GM19035 (cell line): ENCODE measurements at regions not wholly inside any gene's neighbourhood (a gene's known extent, or its start where the extent isn't known, plus 50 kb on each side); places are given as distances from the start of the nearest gene placed in this dataset.

Experiments
- ATAC-seq: cut with Tn5 transposase; IDR thresholded peaks from one replicate; pipeline ENCODE4 v1.9.1; 2021; ENCODE audit not compliant: unreplicated experiment

DNA sequence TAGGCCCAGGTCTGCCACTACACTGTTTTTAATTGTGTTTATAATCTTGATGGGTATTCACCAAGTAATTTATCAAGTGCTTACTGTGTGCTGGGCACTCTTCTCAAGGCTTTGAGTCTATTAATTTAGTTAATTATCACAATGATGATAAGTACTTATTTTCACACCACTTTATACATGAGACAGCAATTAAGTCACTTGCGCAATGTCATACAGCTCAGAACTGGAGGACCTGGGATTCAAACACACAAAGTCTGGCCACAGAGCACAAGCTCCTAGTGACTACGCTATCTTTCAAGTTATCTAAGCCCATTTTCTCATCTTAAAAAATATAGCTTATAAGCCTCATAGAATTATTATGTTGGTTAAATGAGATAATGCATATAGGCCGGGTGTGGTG is 85.0 kb downstream of the LLPH start:
- ATAC-seq, result no peak

DNA sequence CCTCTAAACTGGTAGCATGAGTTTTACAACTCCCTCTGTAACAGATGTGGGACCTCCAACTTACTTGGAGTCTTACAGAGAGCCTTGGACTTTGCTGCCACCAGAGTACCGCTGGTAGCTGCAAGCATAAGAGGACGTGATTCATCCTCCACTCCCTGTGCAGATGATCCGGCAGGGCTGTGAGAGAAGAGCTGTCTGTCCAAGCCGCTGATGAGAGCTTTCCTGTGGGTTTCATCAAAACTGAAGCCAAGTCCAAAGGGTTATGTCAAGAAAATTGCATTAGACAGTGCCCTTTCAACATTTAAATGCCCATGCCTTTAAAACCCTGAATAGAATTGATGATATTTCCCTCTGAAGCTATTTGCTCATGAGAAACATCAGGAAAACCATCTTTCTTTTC is 85.8 kb downstream of the LLPH start:
- ATAC-seq, result no peak

DNA sequence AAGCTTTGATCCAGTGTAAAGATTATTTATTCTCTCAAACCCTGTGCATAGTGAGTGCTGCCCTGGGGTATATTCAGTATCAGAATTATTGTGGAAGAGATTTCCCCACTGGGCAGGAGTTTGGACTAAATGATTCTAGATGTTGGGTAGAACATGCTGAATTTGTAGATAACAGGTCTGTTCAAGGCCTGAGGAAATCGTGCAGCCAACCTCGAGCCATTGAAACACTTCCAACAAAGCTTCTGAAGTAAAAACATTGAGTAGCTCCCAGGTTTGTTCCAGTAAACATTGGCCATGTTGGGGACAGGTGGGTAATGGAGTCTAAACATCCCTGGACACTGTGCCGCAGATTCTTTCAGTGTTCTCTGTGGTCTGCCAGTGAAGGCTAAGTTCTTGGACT is 87.5 kb downstream of the LLPH start:
- no peak for ATAC-seq

DNA sequence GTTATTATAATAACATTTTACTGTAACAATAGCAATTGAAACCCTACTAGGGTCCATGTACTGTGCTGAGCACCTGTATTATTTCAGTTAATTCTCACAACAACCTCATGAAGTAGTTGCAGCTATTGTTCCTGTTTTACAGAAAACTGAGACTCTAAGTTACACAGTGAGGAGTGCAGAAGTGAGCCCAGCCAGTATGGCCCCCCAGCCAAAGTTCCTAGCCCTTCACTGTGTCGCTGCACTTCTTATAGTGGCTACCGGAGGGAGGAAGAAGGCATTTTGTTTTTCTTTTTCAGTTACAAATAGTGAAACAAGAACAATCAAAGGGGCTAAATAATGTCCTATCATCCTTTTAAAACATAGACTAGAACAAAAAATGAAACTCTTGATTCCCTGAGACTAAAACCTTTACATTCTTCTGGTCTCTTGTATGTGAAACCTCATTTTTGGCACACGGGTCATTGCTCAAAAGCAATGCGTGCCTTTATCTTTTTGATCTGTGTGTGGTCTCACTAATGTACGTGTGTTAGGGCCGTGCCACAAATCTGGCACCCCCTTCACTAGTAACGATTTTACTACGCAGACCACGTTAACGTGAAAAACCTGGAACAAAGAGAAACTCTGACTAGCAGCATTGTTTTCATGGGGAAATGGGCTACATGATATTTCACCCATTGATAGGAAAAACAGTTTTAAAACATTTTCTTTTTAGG is 88.7 kb downstream of the LLPH start:
- no peak for ATAC-seq

- no peak for ATAC-seq
These were observed 94.2 kb downstream of the LLPH start for GRCh38 chr12:66036317-66036716.

DNA sequence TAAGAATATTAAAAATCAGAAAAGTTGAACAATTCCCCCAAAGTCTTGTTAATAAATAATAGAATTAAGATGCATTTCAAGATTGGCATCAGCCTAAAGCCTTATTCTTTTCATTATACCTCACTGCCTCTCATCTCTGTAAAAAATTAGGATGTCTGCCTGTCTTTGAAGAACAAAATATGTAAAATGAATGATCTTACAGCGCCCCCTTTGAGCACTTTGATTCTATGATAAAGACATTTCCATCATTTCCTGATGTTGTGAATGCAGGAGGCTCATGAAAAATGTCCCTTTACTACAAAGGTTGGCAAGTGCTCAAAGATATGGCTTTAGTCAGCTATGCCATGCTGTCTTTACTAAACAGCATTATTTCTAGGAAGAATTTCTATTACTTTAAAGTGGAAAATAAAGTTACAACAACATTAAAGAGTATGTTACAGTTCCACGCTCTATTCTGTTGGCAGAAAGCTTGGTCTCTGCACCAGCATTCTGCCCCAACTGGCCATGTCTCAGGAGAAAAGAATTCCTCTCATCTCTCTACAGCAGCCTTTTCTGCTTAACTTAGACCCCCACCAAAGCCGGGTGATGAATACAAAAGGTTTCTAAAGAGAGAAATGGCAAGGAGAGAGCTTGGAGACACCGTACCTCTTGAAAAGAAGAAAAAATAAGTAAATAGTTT is 95.1 kb downstream of the LLPH start:
- ATAC-seq, result no peak

DNA sequence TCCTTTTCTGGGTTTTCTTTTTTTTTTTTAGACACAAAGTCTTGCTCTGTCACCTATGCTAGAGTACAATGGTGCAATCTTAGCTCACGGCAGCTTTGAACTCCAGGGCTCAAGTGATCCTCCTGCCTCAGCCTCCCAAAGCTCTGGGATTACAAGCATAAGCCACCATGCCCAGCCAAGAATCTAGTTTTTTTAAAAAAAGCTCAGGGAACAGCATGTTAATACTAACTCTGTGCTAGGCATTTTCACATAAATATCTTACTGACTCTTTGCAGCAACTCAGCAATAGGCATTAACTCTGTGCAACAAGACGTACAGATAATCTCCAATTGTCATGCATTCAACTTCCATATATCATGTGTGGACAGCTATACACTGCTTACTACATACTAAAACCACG is 97.4 kb downstream of the LLPH start:
- peak; percentile 17 for ATAC-seq

DNA sequence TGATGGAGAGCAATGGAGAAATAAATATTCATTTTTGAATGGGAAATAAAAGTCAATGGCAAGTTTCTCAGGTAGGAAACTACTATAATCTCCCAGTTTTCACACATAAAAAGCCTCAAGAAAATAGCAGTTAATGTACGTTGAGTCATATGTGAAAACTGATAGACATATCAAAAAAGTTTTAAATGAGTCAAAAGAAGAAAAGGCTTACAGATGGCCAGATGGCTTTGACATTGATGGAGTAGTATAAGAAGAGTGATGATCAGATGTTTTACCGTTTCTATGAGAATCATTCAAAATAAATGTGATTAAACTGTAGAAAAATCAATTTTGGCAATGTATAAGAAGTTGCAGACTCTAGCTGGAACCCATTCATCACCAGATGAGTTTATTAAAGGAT is 97.8 kb downstream of the LLPH start:
- peak; percentile 63 for ATAC-seq

- ATAC-seq, result no peak
These were observed 100.3 kb downstream of the LLPH start for GRCh38 chr12:66030217-66030781.

DNA sequence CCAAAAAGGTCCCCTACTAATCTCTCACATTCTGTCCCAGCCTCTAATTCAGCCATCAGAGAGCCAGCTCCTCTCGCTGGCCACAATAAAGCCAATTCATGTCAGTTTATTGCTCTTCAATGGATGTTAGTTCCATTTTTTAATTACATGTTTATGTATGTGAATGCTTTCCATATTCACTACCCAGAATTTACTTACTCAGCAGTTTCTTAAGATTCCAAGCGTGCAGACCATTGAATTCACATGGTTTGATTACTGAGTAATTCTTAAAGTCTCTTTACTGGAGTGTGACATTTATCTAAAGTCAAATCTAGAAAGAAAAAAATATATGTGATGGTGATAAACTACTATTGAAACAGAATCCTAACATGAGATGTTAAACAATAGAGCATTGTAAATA is 102.2 kb downstream of the LLPH start:
- ATAC-seq, result no peak

GRCh38 chr12:66025477-66025876 is 105.1 kb downstream of the LLPH start:
- ATAC-seq, result no peak

- ATAC-seq, result no peak
These were observed 105.6 kb downstream of the LLPH start for GRCh38 chr12:66024949-66025348.

GRCh38 chr12:66020481-66020880 is 110.1 kb downstream of the LLPH start:
- ATAC-seq, result no peak

GRCh38 chr12:66017736-66018135 is 112.8 kb downstream of the LLPH start:
- no peak for ATAC-seq
